Upper lobe of left lung (tissue), 6 donors: ENCODE measurements at regions not wholly inside any gene's neighbourhood (a gene's known extent, or its start where the extent isn't known, plus 50 kb on each side); places are given as distances from the start of the nearest gene placed in this dataset.
"Not testable (repeated sequence)": the region's sequence is repeated elsewhere in the genome, so short reads cannot be mapped to it uniquely, and the experiment has no call there.

Experiments used
- ATAC-seq, 2 donors: fragments of 200-7000 bp; cut with Tn5 transposase; one replicate each; pipeline ENCODE4 v1.9.1; 2022; ENCODE audit warnings: mild to moderate bottlenecking in 2 of 2, moderate library complexity in 2 of 2; ENCODE audit not compliant: low FRiP score in 2 of 2
- DNase-seq, 2 donors: peaks; one replicate each; pipeline ENCODE4 v3.0.0-alpha.2; 2019 to 2020
- H3K27ac ChIP-seq, 4 donors: fragments of 200-600 bp; sonication (generic); one replicate each; pipeline ENCODE4 v1.5.1; 2016 to 2019
- H3K27me3 ChIP-seq, 4 donors: fragments of 200-600 bp; sonication (generic); one replicate each; pipeline ENCODE4 v1.5.1; 2017 to 2019
- H3K36me3 ChIP-seq, 4 donors: fragments of 200-600 bp; sonication (generic); one replicate each; pipeline ENCODE4 v1.5.1; 2016 to 2019
- H3K4me1 ChIP-seq, 4 donors: fragments of 200-600 bp; sonication (generic); one replicate each; pipeline ENCODE4 v1.5.1; 2018 to 2019
- H3K4me3 ChIP-seq, 4 donors: fragments of 200-600 bp; sonication (generic); one replicate each; pipeline ENCODE4 v1.5.1; 2017 to 2019; ENCODE audit warnings: mild to moderate bottlenecking in 2 of 4, moderate library complexity in 1 of 4
- H3K9me3 ChIP-seq, 4 donors: fragments of 200-600 bp; sonication (generic); one replicate each; pipeline ENCODE4 v1.5.1; 2018 to 2019
- EP300 ChIP-seq, 4 donors: sonication (generic); formaldehyde crosslinking; IDR thresholded peaks; one replicate each; pipeline ENCODE4 v1.5.1; 2017; ENCODE audit warnings: antibody characterized with exemption in 4 of 4, control low read depth in 2 of 4
- POLR2A ChIP-seq, 4 donors: fragments of 450-650 bp; IDR thresholded peaks; one replicate each; pipeline ENCODE4 v1.5.1; 2016 to 2017; ENCODE audit warnings: antibody characterized with exemption in 4 of 4, mild to moderate bottlenecking in 2 of 4
- POLR2AphosphoS5 ChIP-seq, 2 donors: sonication (generic); formaldehyde crosslinking; IDR thresholded peaks; one replicate each; pipeline ENCODE4 v1.5.1; 2017; ENCODE audit warnings: antibody characterized with exemption in 2 of 2
- WGBS, 2 donors: methylation state at CpG; one replicate each; pipeline ENCODE4 v1.1.5; 2017 to 2018; 5-methylcytosine and 5-hydroxymethylcytosine counted together
- TF ChIP-seq, protein P1 (sequence below), 6 experiments: fragments of 450-650 bp in 4 of 6; fragments of 200-600 bp in 2 of 6; sonication (generic) in 2 of 6; IDR thresholded peaks; one replicate each; pipeline ENCODE4 v1.5.1; 2016 to 2019; ENCODE audit warnings: antibody characterized with exemption in 6 of 6
- donor health status: DM: no; HTN: no; CAD: no; lungs with moderate emphysema.
- donor health status: DM: no; HTN: yes; CAD: no; lungs with severe emphysema.

DNA sequence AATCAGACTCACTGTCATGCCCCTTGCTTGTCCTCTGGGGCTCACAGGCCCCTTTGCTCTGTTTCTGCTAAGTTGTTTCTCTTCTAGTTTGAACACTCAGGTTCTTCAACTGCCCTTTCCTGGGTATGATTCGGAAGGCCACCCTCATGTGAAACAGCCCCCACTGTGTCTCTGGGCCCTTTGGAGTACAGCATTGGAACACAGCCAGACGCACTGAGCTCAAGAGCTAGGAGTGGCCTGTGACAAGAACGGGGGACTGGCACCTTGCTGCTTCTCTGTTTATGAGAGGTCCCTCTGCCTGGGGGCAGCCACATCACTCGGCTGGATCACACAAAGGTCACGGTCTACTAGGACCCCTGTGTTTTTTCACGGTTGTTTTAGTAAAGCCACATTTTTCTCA, 114.4 kb upstream of the ZC3H12A start:
- no peaks in the 10 kb centered on the region for H3K4me1 ChIP-seq
- ATAC-seq (no peak), DNase-seq (no peak)
- no peaks in the 10 kb centered on the region for H3K36me3 ChIP-seq
- no peak overlapping the region for H3K4me3 ChIP-seq
- WGBS, 2 donors: 24 to 43% methylated on average over 6 of the region's 6 CpGs
- no peaks in the 10 kb centered on the region for H3K9me3 ChIP-seq
- H3K27ac ChIP-seq: no peak overlapping the region
- no peaks in the 10 kb centered on the region for H3K27me3 ChIP-seq
- TF ChIP-seq, protein P1, sequence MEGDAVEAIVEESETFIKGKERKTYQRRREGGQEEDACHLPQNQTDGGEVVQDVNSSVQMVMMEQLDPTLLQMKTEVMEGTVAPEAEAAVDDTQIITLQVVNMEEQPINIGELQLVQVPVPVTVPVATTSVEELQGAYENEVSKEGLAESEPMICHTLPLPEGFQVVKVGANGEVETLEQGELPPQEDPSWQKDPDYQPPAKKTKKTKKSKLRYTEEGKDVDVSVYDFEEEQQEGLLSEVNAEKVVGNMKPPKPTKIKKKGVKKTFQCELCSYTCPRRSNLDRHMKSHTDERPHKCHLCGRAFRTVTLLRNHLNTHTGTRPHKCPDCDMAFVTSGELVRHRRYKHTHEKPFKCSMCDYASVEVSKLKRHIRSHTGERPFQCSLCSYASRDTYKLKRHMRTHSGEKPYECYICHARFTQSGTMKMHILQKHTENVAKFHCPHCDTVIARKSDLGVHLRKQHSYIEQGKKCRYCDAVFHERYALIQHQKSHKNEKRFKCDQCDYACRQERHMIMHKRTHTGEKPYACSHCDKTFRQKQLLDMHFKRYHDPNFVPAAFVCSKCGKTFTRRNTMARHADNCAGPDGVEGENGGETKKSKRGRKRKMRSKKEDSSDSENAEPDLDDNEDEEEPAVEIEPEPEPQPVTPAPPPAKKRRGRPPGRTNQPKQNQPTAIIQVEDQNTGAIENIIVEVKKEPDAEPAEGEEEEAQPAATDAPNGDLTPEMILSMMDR (IDR thresholded peaks at IDR 0.05): no peak
- no peak for TF ChIP-seq POLR2A (IDR thresholded peaks at IDR 0.05)
- no peak for TF ChIP-seq POLR2AphosphoS5 (IDR thresholded peaks at IDR 0.05)
- no peak for TF ChIP-seq EP300 (IDR thresholded peaks at IDR 0.05)

DNA sequence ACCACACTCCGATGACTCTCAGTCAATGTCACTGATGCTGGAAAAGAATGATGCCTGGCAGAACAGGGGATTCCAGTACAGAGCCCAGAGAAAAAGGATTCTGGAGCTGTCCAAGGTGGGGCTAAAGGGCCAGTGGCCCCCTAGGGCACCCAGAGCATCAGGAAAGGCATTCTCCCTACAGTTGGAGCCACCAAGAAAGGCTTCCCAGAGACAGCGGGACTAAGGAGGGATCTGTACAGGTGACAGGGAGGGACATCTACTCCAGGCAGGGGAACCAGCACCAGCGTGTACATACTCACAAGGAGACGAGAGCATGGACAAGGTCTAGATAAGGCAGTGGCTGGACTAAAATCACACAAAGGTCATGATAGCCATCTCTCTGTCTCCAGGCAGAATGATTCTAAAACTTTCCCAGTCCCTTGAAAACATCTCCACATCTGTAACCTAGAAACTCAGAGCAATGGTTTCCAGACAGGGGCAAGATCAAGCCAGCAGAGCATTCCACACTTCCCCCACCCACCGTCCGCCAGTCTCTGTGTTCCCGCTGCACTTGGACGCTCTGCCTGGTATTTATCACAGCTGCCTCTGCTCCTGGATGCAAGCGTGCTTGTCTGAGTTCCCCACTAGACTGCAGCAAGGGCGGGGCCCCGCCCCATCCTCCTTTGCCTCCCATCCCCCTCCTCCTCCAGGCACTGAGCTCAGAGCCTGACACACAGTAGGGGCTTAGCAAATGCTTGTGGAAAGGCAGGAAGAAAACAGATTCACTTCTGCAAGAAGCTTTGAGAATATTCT, 111.6 kb upstream of the ZC3H12A start:
- 19 to 34% methylated on average over 7 to 11 of the region's 11 CpGs for WGBS, 2 donors
- peak in 1 of 2 donors; percentile 35 for ATAC-seq
- H3K4me1 ChIP-seq: no peaks in the 10 kb centered on the region

DNA sequence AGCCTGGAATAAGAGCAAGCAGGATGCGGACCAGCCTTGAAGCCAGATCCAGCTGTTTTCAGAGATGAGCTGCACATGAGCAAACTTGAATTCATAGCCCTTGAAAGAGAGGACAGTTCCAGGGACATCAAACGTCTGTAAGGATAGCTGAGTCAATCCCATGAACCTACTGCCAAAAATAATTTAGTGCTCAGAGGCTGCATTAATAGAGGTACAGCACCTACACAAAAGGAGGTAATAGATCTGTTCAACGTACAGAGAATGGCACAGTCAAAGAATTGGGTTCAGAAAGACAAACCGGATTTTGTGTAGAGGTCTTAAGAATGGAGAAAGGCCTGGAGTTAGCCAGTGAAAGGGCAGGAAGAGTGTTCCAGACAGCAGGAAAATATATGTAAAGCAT, 110.8 kb upstream of the ZC3H12A start:
- TF ChIP-seq POLR2A (IDR thresholded peaks at IDR 0.05): no peak
- TF ChIP-seq, protein P1 (IDR thresholded peaks at IDR 0.05): no peak
- TF ChIP-seq POLR2AphosphoS5 (IDR thresholded peaks at IDR 0.05): no peak
- TF ChIP-seq EP300 (IDR thresholded peaks at IDR 0.05): no peak
- Histone ChIP-seq H3K4me3 (no peak overlapping the region), H3K27me3 (no peaks in the 10 kb centered on the region), H3K9me3 (no peaks in the 10 kb centered on the region), H3K36me3 (no peaks in the 10 kb centered on the region), H3K4me1 (no peaks in the 10 kb centered on the region), H3K27ac (no peak overlapping the region)
- ATAC-seq (no peak), DNase-seq (no peak)
- WGBS, 2 donors: 62 to 63% methylated on average over 4 of the region's 4 CpGs

More for the DNA sequence above, 111.6 kb upstream of the ZC3H12A start:
- no peak overlapping the region for H3K27ac ChIP-seq
- no peak overlapping the region for H3K4me3 ChIP-seq
- DNase-seq: no peak
- H3K27me3 ChIP-seq: no peaks in the 10 kb centered on the region
- TF ChIP-seq, protein P1 (IDR thresholded peaks at IDR 0.05): no peak
- no peak for TF ChIP-seq POLR2A (IDR thresholded peaks at IDR 0.05)
- no peak for TF ChIP-seq POLR2AphosphoS5 (IDR thresholded peaks at IDR 0.05)
- no peak for TF ChIP-seq EP300 (IDR thresholded peaks at IDR 0.05)
- no peaks in the 10 kb centered on the region for H3K36me3 ChIP-seq
- H3K9me3 ChIP-seq: no peaks in the 10 kb centered on the region

DNA sequence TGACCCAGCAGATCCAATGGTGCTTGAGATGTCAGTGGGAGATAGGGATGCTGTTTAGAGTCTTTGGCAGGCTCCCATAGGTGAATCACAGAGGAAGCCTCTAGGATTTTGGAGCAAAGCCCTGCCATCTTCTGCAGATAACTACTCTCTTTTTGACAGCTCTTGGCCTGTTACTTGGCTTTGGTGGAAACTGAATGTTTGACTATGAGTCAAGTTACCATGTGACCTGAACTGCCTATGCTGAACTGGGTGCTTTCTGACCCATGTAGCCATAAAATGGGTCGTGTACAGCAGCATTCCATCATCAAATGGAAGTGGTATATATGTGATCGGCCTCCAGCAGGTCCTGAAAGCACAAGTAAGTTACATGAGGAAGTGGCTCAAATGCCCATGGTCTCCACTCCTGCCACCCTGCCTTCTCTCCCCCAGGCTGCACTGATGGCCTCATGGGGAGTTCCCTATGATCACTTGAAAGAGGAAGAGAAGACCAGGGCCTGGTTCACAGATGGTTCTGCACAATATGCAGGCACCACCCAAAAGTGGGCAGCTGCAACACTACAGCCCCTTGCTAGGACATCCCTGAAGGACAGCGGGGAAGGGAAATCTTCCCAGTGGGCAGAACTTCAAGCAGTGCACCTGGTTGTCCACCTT, 105.6 kb upstream of the ZC3H12A start:
- not testable (repeated sequence) for DNase-seq, H3K9me3 ChIP-seq, H3K27ac ChIP-seq, H3K36me3 ChIP-seq, H3K4me1 ChIP-seq, H3K27me3 ChIP-seq, ATAC-seq, H3K4me3 ChIP-seq
- 55 to 58% methylated on average over 3 of the region's 3 CpGs for WGBS, 2 donors

DNA sequence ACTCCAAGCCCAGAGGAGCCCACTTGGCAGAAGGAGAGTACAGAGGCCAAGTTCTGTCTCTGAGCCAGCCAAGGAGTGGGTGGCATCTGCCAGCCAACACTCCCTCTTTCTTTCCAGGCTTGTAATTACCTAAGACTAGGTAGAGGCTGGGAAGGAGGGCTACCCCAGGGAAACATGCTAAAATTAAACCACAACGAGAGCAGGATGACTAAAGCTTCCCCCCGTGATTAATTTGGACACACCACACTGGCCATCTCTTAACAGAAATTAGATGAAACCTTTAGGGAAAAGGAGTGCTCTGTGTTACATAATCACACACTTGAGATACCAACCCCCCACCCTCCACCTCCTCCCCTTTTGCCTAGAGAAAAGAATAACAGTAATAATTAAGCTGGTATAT, 102.1 kb upstream of the ZC3H12A start:
- Histone ChIP-seq H3K36me3 (no peaks in the 10 kb centered on the region), H3K27ac (no peak overlapping the region), H3K4me3 (no peak overlapping the region), H3K27me3 (no peaks in the 10 kb centered on the region), H3K9me3 (no peaks in the 10 kb centered on the region), H3K4me1 (no peaks in the 10 kb centered on the region)
- 53 to 65% methylated on average over 2 of the region's 2 CpGs for WGBS, 2 donors
- TF ChIP-seq POLR2AphosphoS5 (IDR thresholded peaks at IDR 0.05) (no peak), POLR2A (IDR thresholded peaks at IDR 0.05) (no peak), EP300 (IDR thresholded peaks at IDR 0.05) (no peak)
- TF ChIP-seq, protein P1 (IDR thresholded peaks at IDR 0.05): no peak
- DNase-seq (no peak), ATAC-seq (no peak)
